Aorta (tissue), 5 donors: ENCODE measurements at regions not wholly inside any gene's neighbourhood (a gene's known extent, or its start where the extent isn't known, plus 50 kb on each side); places are given as distances from the start of the nearest gene placed in this dataset.
"Not testable (repeated sequence)": the region's sequence is repeated elsewhere in the genome, so short reads cannot be mapped to it uniquely, and the experiment has no call there.

Source experiments
- ATAC-seq: fragments of 200-7000 bp; cut with Tn5 transposase; one replicate; pipeline ENCODE4 v1.9.1; 2022; ENCODE audit warnings: moderate library complexity; ENCODE audit not compliant: low FRiP score
- DNase-seq, 2 donors: peaks; one replicate each; pipeline ENCODE4 v3.0.0-alpha.2; 2020
- H3K27ac ChIP-seq, 2 donors: one replicate each; pipeline ENCODE4 v1.5.1; 2013; ENCODE audit warnings: low read length in 2 of 2, mild to moderate bottlenecking in 2 of 2, moderate library complexity in 2 of 2, control low read depth in 1 of 2, inconsistent platforms in 1 of 2, low read depth in 1 of 2
- H3K27me3 ChIP-seq, 2 donors: one replicate each; pipeline ENCODE4 v1.6.1; 2013; ENCODE audit warnings: control low read depth in 1 of 2, low read length in 1 of 2, mild to moderate bottlenecking in 1 of 2, moderate library complexity in 1 of 2; ENCODE audit not compliant: insufficient read depth in 2 of 2, control insufficient read depth in 1 of 2
- H3K36me3 ChIP-seq, 2 donors: one replicate each; pipeline ENCODE4 v1.6.1; 2013; ENCODE audit warnings: control low read depth in 1 of 2, low read length in 1 of 2, mild to moderate bottlenecking in 1 of 2; ENCODE audit not compliant: insufficient read depth in 2 of 2, control insufficient read depth in 1 of 2
- H3K4me1 ChIP-seq, 2 donors: one replicate each; pipeline ENCODE4 v1.6.1; 2013; ENCODE audit warnings: low read length in 2 of 2, control low read depth in 1 of 2, mild to moderate bottlenecking in 1 of 2, moderate library complexity in 1 of 2; ENCODE audit not compliant: insufficient read depth in 2 of 2, control insufficient read depth in 1 of 2
- H3K4me3 ChIP-seq, 2 donors: one replicate each; pipeline ENCODE4 v1.5.1; 2013; ENCODE audit warnings: low read length in 2 of 2, control low read depth in 1 of 2, mild to moderate bottlenecking in 1 of 2
- H3K9me3 ChIP-seq: one replicate; pipeline ENCODE4 v1.6.1; 2013; ENCODE audit warnings: mild to moderate bottlenecking, low read length; ENCODE audit not compliant: control insufficient read depth
- WGBS, 2 donors: extraction: QIAGEN DNeasy Blood & Tissue Kit; methylation state at CpG; one replicate each; pipeline ENCODE4 v1.1.7; 2013; 5-methylcytosine and 5-hydroxymethylcytosine counted together
- intact Hi-C, 2 donors: fragments of 100-400 bp; cut with DNase I; formaldehyde crosslinking; loops; one replicate each; pipeline versions ENCODE4 v1.14.2 to v1.15.0; 2022
- donor health status: healthy with polysubstance abuse.
- donor health status: Bipolar disorder and iron deficiency.
- donor health status: DM: no; HTN: no; CAD: no.
- donor health status: DM: no; HTN: no; CAD: no.
- donor health status: DM: yes; HTN: yes; CAD: no.

GRCh38 chr2:132012046-132012445, 149.7 kb downstream of the ANKRD30BL start:
- 62 to 70% methylated on average over 1 of the region's 1 CpG for WGBS, 2 donors
- intact Hi-C loops, H3K9me3 ChIP-seq, H3K27ac ChIP-seq, H3K4me1 ChIP-seq, ATAC-seq, DNase-seq, H3K27me3 ChIP-seq, H3K4me3 ChIP-seq, H3K36me3 ChIP-seq: not testable (repeated sequence)

GRCh38 chr2:132009874-132010521, 151.8 kb downstream of the ANKRD30BL start:
- ATAC-seq, result no peak
- WGBS, 2 donors, result 2 to 3% methylated on average over 56 of the region's 56 CpGs
- Histone ChIP-seq H3K36me3 (no peaks in the 10 kb centered on the region), H3K27me3 (no peaks in the 10 kb centered on the region), H3K4me1 (no peaks in the 10 kb centered on the region), H3K4me3 (peak overlapping the region in 1 of 2 donors; percentile 40), H3K27ac (no peak overlapping the region), H3K9me3 (no peaks in the 10 kb centered on the region)
- intact Hi-C loops, result no loop called here
- peak in 1 of 2 donors; percentile 27 for DNase-seq

GRCh38 chr2:132009177-132009873, 152.4 kb downstream of the ANKRD30BL start:
- intact Hi-C loops, result no loop called here
- H3K36me3 ChIP-seq, result no peaks in the 10 kb centered on the region
- ATAC-seq (no peak), DNase-seq (no peak)
- no peaks in the 10 kb centered on the region for H3K27me3 ChIP-seq
- WGBS, 2 donors, result 10 to 11% methylated on average over 13 of the region's 13 CpGs
- H3K4me1 ChIP-seq, result no peaks in the 10 kb centered on the region
- H3K27ac ChIP-seq, result no peak overlapping the region
- peak overlapping the region in 1 of 2 donors; percentile 40 for H3K4me3 ChIP-seq
- H3K9me3 ChIP-seq, result no peaks in the 10 kb centered on the region

- ATAC-seq, H3K4me3 ChIP-seq, intact Hi-C loops, H3K36me3 ChIP-seq, DNase-seq, H3K27ac ChIP-seq, H3K4me1 ChIP-seq, H3K27me3 ChIP-seq, H3K9me3 ChIP-seq: not testable (repeated sequence)
- 40% methylated on average over 1 of the region's 1 CpG for WGBS, 2 donors
These were observed 171.0 kb downstream of the ANKRD30BL start for GRCh38 chr2:131990751-131991150.

- intact Hi-C loops, H3K27ac ChIP-seq, DNase-seq, H3K9me3 ChIP-seq, H3K27me3 ChIP-seq, ATAC-seq, H3K4me3 ChIP-seq, H3K4me1 ChIP-seq, H3K36me3 ChIP-seq: not testable (repeated sequence)
- WGBS, 2 donors, result 73 to 79% methylated on average over 10 of the region's 10 CpGs
These were observed 195.1 kb downstream of the ANKRD30BL start for GRCh38 chr2:131966671-131967070.

- no peaks in the 10 kb centered on the region for H3K9me3 ChIP-seq
- no peak overlapping the region for H3K27ac ChIP-seq
- H3K4me1 ChIP-seq, result no peaks in the 10 kb centered on the region
- ATAC-seq (no peak), DNase-seq (peak in 1 of 2 donors; percentile 23)
- no peaks in the 10 kb centered on the region for H3K27me3 ChIP-seq
- WGBS, 2 donors, result 92 to 94% methylated on average over 31 to 32 of the region's 32 CpGs
- no peak overlapping the region for H3K4me3 ChIP-seq
- no peaks in the 10 kb centered on the region for H3K36me3 ChIP-seq
- intact Hi-C loops, result no loop called here
These were observed 195.5 kb downstream of the ANKRD30BL start for GRCh38 chr2:131966256-131966655.

- H3K36me3 ChIP-seq, intact Hi-C loops, H3K27ac ChIP-seq, DNase-seq, H3K4me1 ChIP-seq, H3K4me3 ChIP-seq, ATAC-seq, H3K9me3 ChIP-seq, H3K27me3 ChIP-seq: not testable (repeated sequence)
- 69 to 75% methylated on average over 2 of the region's 2 CpGs for WGBS, 2 donors
These were observed 203.6 kb downstream of the ANKRD30BL start for GRCh38 chr2:131958019-131958609.

- ATAC-seq, H3K27me3 ChIP-seq, H3K4me1 ChIP-seq, H3K4me3 ChIP-seq, DNase-seq, H3K27ac ChIP-seq, H3K9me3 ChIP-seq, H3K36me3 ChIP-seq, intact Hi-C loops: not testable (repeated sequence)
These were observed 213.1 kb downstream of the ANKRD30BL start for GRCh38 chr2:131948641-131949040.

- DNase-seq, H3K9me3 ChIP-seq, H3K27ac ChIP-seq, H3K27me3 ChIP-seq, intact Hi-C loops, H3K36me3 ChIP-seq, ATAC-seq, H3K4me3 ChIP-seq, H3K4me1 ChIP-seq: not testable (repeated sequence)
- WGBS, 2 donors, result 74 to 79% methylated on average over 1 of the region's 1 CpG
These were observed 238.5 kb downstream of the ANKRD30BL start for GRCh38 chr2:131923287-131923686.
